CD4-positive, alpha-beta T cell treated with Interleukin-17A for 1 hour (primary cell): ENCODE measurements at regions not wholly inside any gene's neighbourhood (a gene's known extent, or its start where the extent isn't known, plus 50 kb on each side); places are given as distances from the start of the nearest gene placed in this dataset.

Experiments used
- DNase-seq: peaks from one replicate; pipeline ENCODE4 v3.0.0-alpha.2; 2020

- no peak for DNase-seq
These were observed 497.8 kb downstream of the PLA2G4A start for GRCh38 chr1:187326557-187326956.

- DNase-seq: no peak
These were observed 507.9 kb downstream of the PLA2G4A start for GRCh38 chr1:187336441-187337168.

- DNase-seq: no peak
These were observed 510.1 kb downstream of the PLA2G4A start for GRCh38 chr1:187338762-187339412.

GRCh38 chr1:187342495-187342894 is 513.7 kb downstream of the PLA2G4A start:
- DNase-seq: no peak

- no peak for DNase-seq
These were observed 545.3 kb downstream of the PLA2G4A start for GRCh38 chr1:187374082-187374481.

GRCh38 chr1:187374742-187375141 is 546.0 kb downstream of the PLA2G4A start:
- DNase-seq: no peak

- no peak for DNase-seq
These were observed 554.6 kb downstream of the PLA2G4A start for GRCh38 chr1:187383366-187383765.

GRCh38 chr1:187384504-187384903 is 555.8 kb downstream of the PLA2G4A start:
- no peak for DNase-seq

- no peak for DNase-seq
These were observed 561.6 kb downstream of the PLA2G4A start for GRCh38 chr1:187390215-187390818.

- DNase-seq: no peak
These were observed 567.5 kb downstream of the PLA2G4A start for GRCh38 chr1:187396226-187396625.

GRCh38 chr1:187396929-187397796 is 568.4 kb downstream of the PLA2G4A start:
- DNase-seq: no peak

- DNase-seq: no peak
These were observed 579.7 kb downstream of the PLA2G4A start for GRCh38 chr1:187408212-187409004.

- no peak for DNase-seq
These were observed 580.6 kb downstream of the PLA2G4A start for GRCh38 chr1:187409341-187409740.

- no peak for DNase-seq
These were observed 582.4 kb downstream of the PLA2G4A start for GRCh38 chr1:187411118-187411517.

GRCh38 chr1:187413405-187414169 is 584.8 kb downstream of the PLA2G4A start:
- DNase-seq: no peak

- DNase-seq: no peak
These were observed 586.3 kb downstream of the PLA2G4A start for GRCh38 chr1:187415065-187415464.

- DNase-seq: no peak
These were observed 588.8 kb downstream of the PLA2G4A start for GRCh38 chr1:187417520-187417919.

GRCh38 chr1:187433598-187433997 is 604.8 kb downstream of the PLA2G4A start:
- DNase-seq: no peak

- no peak for DNase-seq
These were observed 613.9 kb downstream of the PLA2G4A start for GRCh38 chr1:187442603-187443002.

GRCh38 chr1:187443939-187444338 is 615.2 kb downstream of the PLA2G4A start:
- no peak for DNase-seq

- no peak for DNase-seq
These were observed 616.3 kb downstream of the PLA2G4A start for GRCh38 chr1:187445066-187445465.

- no peak for DNase-seq
These were observed 622.5 kb downstream of the PLA2G4A start for GRCh38 chr1:187451238-187451637.
